Heart right ventricle (tissue), 16 donors: ENCODE measurements at regions not wholly inside any gene's neighbourhood (a gene's known extent, or its start where the extent isn't known, plus 50 kb on each side); places are given as distances from the start of the nearest gene placed in this dataset.
A peak's percentile ranks its signal among the peaks of the same experiment; 100 is the strongest.

Source experiments
- ATAC-seq, 8 donors: fragments of 200-7000 bp; cut with Tn5 transposase; one replicate each; pipeline ENCODE4 v1.9.1; 2020; ENCODE audit warnings: mild to moderate bottlenecking in 8 of 8, moderate library complexity in 8 of 8, moderate number of reproducible peaks in 1 of 8
- DNase-seq, 2 donors: peaks; one replicate each; pipeline ENCODE4 v3.0.0-alpha.2; 2020
- H3K27ac ChIP-seq, 10 donors: fragments of 200-600 bp; sonication (generic) in 2 of 10; one replicate each; pipeline versions ENCODE4 v1.5.0 to v1.8.0; 2020 to 2022; ENCODE audit warnings: mild to moderate bottlenecking in 3 of 10
- H3K27me3 ChIP-seq, 7 donors: fragments of 200-600 bp; one replicate each; pipeline ENCODE4 v1.8.0; 2021 to 2022; ENCODE audit warnings: mild to moderate bottlenecking in 2 of 7
- H3K36me3 ChIP-seq, 9 donors: fragments of 200-600 bp; sonication (generic) in 1 of 9; one replicate each; pipeline versions ENCODE4 v1.5.0 to v1.8.0; 2020 to 2022; ENCODE audit warnings: mild to moderate bottlenecking in 2 of 9
- H3K4me1 ChIP-seq, 9 donors: fragments of 200-600 bp; sonication (generic) in 1 of 9; one replicate each; pipeline versions ENCODE4 v1.5.0 to v1.8.0; 2020 to 2022; ENCODE audit warnings: mild to moderate bottlenecking in 4 of 9
- H3K4me3 ChIP-seq, 10 donors: fragments of 200-600 bp; sonication (generic) in 2 of 10; one replicate each; pipeline versions ENCODE4 v1.5.0 to v1.8.0; 2020 to 2022; ENCODE audit warnings: mild to moderate bottlenecking in 7 of 10, moderate library complexity in 2 of 10
- H3K9me3 ChIP-seq, 11 donors: fragments of 200-600 bp in 10 of 11; sonication (generic) in 2 of 11; one replicate each; pipeline versions ENCODE4 v1.5.0 to v1.8.0; 2013 to 2022; ENCODE audit warnings: mild to moderate bottlenecking in 2 of 11, control low read depth in 1 of 11, moderate library complexity in 1 of 11
- CTCF ChIP-seq, 9 donors: fragments of 200-600 bp; sonication (generic) in 2 of 9; IDR thresholded peaks; one replicate each; pipeline versions ENCODE4 v1.5.0 to v1.8.0; 2021 to 2022; ENCODE audit warnings: antibody characterized with exemption in 9 of 9, mild to moderate bottlenecking in 5 of 9, moderate library complexity in 1 of 9
- WGBS, 2 donors: extraction: QIAGEN DNeasy Blood & Tissue Kit; methylation state at CpG; one replicate each; pipeline ENCODE4 v1.1.7; 2013; ENCODE audit warnings: inconsistent platforms in 1 of 2; 5-methylcytosine and 5-hydroxymethylcytosine counted together
- intact Hi-C, 10 donors: fragments of 100-400 bp; cut with DNase I; formaldehyde crosslinking; loops; one replicate each; pipeline versions ENCODE4 v1.11.1 to v1.14.2; 2022
- donor health status: Arrhythmogenic right ventricular cardiomyopathy.
- donor health status: ischemic (EF 13 %, LVEDD 7.1; RV severe dilation, severe dysfunction).
- donor health status: healthy with polysubstance abuse.
- donor health status: DM: no; HTN: yes; CAD: no.
- donor health status: DM: no; HTN: no; CAD: no.
- donor health status: ischemic (EF 25% LVEDD 6.9; RV normal size, moderate dysfunction).
- donor health status: ischemic (EF 25% LVEDD 5.7; RV mildly dilated, moderate dysfunction).
- donor health status: healthy.
- donor health status: DM: yes; HTN: yes; CAD: no.
- donor health status: Ischemic cardiomyopathy.
- donor health status: ischemic (EF 35%, LVEDD 5.7; RV mildly dilated, moderate dysfunction).
- donor health status: nonischemic (EF 11% LVEDD 7.7; RV severe dilation, severe dysfunction).
- donor health status: DM: yes; HTN: yes; CAD: no.
- donor health status: PGD.
- donor health status: ischemic (EF 29% LVEDD 5.4; RV normal size, mild dysfunction).
- donor health status: nonischemic (EF 23%, LVEDD 6.1; RV moderate dilation, normal function).

- Histone ChIP-seq H3K9me3 (peaks cover 0 to 14% (median 0%) of the 10 kb centered on the region in 11 donors), H3K4me3 (no peak overlapping the region), H3K27me3 (no peaks in the 10 kb centered on the region), H3K4me1 (no peaks in the 10 kb centered on the region), H3K27ac (no peak overlapping the region), H3K36me3 (no peaks in the 10 kb centered on the region)
- intact Hi-C loops = no loop called here
- ATAC-seq = no peak
- TF ChIP-seq CTCF (IDR thresholded peaks at IDR 0.05) = no peak
- no peak for DNase-seq
These were observed 161.6 kb upstream of the HCCS start for GRCh38 chrX:10949541-10949940.

- ATAC-seq (no peak), DNase-seq (peak in 1 of 2 donors; percentile 9)
- intact Hi-C loops = no loop called here
- WGBS, 2 donors = 51 to 63% methylated on average over 5 of the region's 5 CpGs
- no peaks in the 10 kb centered on the region for H3K36me3 ChIP-seq
- no peak for TF ChIP-seq CTCF (IDR thresholded peaks at IDR 0.05)
- no peaks in the 10 kb centered on the region for H3K27me3 ChIP-seq
- no peak overlapping the region for H3K4me3 ChIP-seq
- H3K9me3 ChIP-seq = peaks cover 0 to 45% (median 5%) of the 10 kb centered on the region in 11 donors
- H3K4me1 ChIP-seq = no peaks in the 10 kb centered on the region
- H3K27ac ChIP-seq = no peak overlapping the region
These were observed 158.5 kb upstream of the HCCS start for GRCh38 chrX:10952619-10953018.

GRCh38 chrX:10965174-10965798 lies 145.8 kb upstream of the HCCS start:
- no peak for TF ChIP-seq CTCF (IDR thresholded peaks at IDR 0.05)
- no peaks in the 10 kb centered on the region for H3K4me1 ChIP-seq
- H3K27ac ChIP-seq = no peak overlapping the region
- ATAC-seq (no peak), DNase-seq (no peak)
- WGBS, 2 donors = 80 to 85% methylated on average over 8 of the region's 8 CpGs
- H3K36me3 ChIP-seq = no peaks in the 10 kb centered on the region
- no peaks in the 10 kb centered on the region for H3K9me3 ChIP-seq
- H3K27me3 ChIP-seq = no peaks in the 10 kb centered on the region
- intact Hi-C loops = no loop called here
- H3K4me3 ChIP-seq = no peak overlapping the region

GRCh38 chrX:10966057-10966456 lies 145.1 kb upstream of the HCCS start:
- no peaks in the 10 kb centered on the region for H3K27me3 ChIP-seq
- H3K27ac ChIP-seq = no peak overlapping the region
- WGBS, 2 donors = 86 to 87% methylated on average over 1 of the region's 1 CpG
- H3K4me3 ChIP-seq = no peak overlapping the region
- H3K36me3 ChIP-seq = no peaks in the 10 kb centered on the region
- DNase-seq = no peak
- H3K4me1 ChIP-seq = no peaks in the 10 kb centered on the region
- no peak for ATAC-seq
- intact Hi-C loops = no loop called here
- H3K9me3 ChIP-seq = no peaks in the 10 kb centered on the region
- no peak for TF ChIP-seq CTCF (IDR thresholded peaks at IDR 0.05)
